Keratinocyte (primary cell): ENCODE measurements at regions not wholly inside any gene's neighbourhood (a gene's known extent, or its start where the extent isn't known, plus 50 kb on each side); places are given as distances from the start of the nearest gene placed in this dataset.

Experiments used
- EZH2 ChIP-seq: IDR thresholded peaks from one replicate; pipeline ENCODE4 v1.6.1; 2012; ENCODE audit warnings: inconsistent platforms, mild to moderate bottlenecking, low read length, moderate library complexity
- TF ChIP-seq, protein P1 (sequence below), 3 experiments: IDR thresholded peaks in 1 of 3; conservative IDR thresholded peaks in 1 of 3; optimal IDR thresholded peaks in 1 of 3; 2 replicates in 2 of 3; 3 replicates in 1 of 3; pipeline versions ENCODE3 to v1.5.1; 2011; ENCODE audit warnings: low read length in 3 of 3, mild to moderate bottlenecking in 3 of 3, moderate library complexity in 2 of 3, control low read depth in 1 of 3, inconsistent platforms in 1 of 3; ENCODE audit not compliant: insufficient read depth in 2 of 3; ENCODE audit errors: extremely low read depth in 1 of 3

DNA sequence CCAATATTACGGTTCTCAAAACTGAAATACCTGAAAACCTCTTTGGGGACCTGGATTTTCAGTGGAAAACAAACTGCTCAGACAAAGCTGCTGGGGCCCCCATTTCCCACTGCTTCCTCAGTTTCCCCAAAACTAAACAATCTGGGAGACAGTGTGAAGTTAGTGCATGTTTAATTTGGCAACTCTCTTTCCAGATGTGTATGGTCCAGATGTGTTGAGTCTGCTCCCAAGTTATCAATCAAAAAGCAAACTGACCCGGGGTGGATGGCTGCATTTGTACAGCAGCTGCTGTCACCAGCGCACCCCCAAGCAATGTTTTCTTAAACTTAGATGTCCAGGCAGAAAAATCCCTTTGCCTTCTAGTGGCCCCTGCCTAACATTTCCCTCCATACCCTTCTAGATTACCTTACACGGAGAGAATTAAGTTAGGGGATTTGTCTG lies 136.9 kb downstream of the COPS8 start:
- no peak for TF ChIP-seq EZH2
- TF ChIP-seq, protein P1, sequence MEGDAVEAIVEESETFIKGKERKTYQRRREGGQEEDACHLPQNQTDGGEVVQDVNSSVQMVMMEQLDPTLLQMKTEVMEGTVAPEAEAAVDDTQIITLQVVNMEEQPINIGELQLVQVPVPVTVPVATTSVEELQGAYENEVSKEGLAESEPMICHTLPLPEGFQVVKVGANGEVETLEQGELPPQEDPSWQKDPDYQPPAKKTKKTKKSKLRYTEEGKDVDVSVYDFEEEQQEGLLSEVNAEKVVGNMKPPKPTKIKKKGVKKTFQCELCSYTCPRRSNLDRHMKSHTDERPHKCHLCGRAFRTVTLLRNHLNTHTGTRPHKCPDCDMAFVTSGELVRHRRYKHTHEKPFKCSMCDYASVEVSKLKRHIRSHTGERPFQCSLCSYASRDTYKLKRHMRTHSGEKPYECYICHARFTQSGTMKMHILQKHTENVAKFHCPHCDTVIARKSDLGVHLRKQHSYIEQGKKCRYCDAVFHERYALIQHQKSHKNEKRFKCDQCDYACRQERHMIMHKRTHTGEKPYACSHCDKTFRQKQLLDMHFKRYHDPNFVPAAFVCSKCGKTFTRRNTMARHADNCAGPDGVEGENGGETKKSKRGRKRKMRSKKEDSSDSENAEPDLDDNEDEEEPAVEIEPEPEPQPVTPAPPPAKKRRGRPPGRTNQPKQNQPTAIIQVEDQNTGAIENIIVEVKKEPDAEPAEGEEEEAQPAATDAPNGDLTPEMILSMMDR (optimal IDR thresholded peaks at IDR 0.05 in 1 of 3, IDR thresholded peaks at IDR 0.05 in 1 of 3, conservative IDR thresholded peaks at IDR 0.05 in 1 of 3; ENCODE audit: extremely low read depth in 1 of 3, insufficient read depth in 2 of 3, low read length in 3 of 3), result no peak
